ENCODE measurements at regions not wholly inside any gene's neighbourhood (a gene's known extent, or its start where the extent isn't known, plus 50 kb on each side); places are given as distances from the start of the nearest gene placed in this dataset.

- DNase-seq = no peak
Measured at GRCh38 chr2:126437016-126437415, 218.9 kb upstream of the GYPC start.

GRCh38 chr2:126444512-126444911 lies 211.4 kb upstream of the GYPC start:
- DNase-seq = no peak

GRCh38 chr2:126446106-126446695 lies 209.8 kb upstream of the GYPC start:
- no peak for DNase-seq

GRCh38 chr2:126448611-126449010 lies 207.3 kb upstream of the GYPC start:
- DNase-seq = no peak

- DNase-seq = no peak
Measured at GRCh38 chr2:126449677-126450076, 206.3 kb upstream of the GYPC start.

GRCh38 chr2:126463892-126464674 lies 191.9 kb upstream of the GYPC start:
- DNase-seq = no peak

GRCh38 chr2:126467367-126468054 lies 188.4 kb upstream of the GYPC start:
- DNase-seq = no peak

- no peak for DNase-seq
Measured at GRCh38 chr2:126475031-126475430, 180.9 kb upstream of the GYPC start.

- DNase-seq = no peak
Measured at GRCh38 chr2:126476691-126477090, 179.3 kb upstream of the GYPC start.

GRCh38 chr2:126480033-126480432 lies 175.9 kb upstream of the GYPC start:
- DNase-seq = no peak

- no peak for DNase-seq
Measured at GRCh38 chr2:126482582-126483464, 173.1 kb upstream of the GYPC start.

- no peak for DNase-seq
Measured at GRCh38 chr2:126494593-126494992, 161.4 kb upstream of the GYPC start.

GRCh38 chr2:126495189-126495588 lies 160.8 kb upstream of the GYPC start:
- DNase-seq = no peak

GRCh38 chr2:126496493-126496892 lies 159.5 kb upstream of the GYPC start:
- no peak for DNase-seq

- DNase-seq = no peak
Measured at GRCh38 chr2:126503476-126503875, 152.5 kb upstream of the GYPC start.

GRCh38 chr2:126504949-126505348 lies 151.0 kb upstream of the GYPC start:
- DNase-seq = no peak

GRCh38 chr2:126506786-126507185 lies 149.2 kb upstream of the GYPC start:
- DNase-seq = no peak

GRCh38 chr2:126507425-126507911 lies 148.5 kb upstream of the GYPC start:
- DNase-seq = peak; percentile 91

- DNase-seq = no peak
Measured at GRCh38 chr2:126510356-126510755, 145.6 kb upstream of the GYPC start.

- no peak for DNase-seq
Measured at GRCh38 chr2:126510960-126511359, 145.0 kb upstream of the GYPC start.

GRCh38 chr2:126512026-126512425 lies 143.9 kb upstream of the GYPC start:
- no peak for DNase-seq

GRCh38 chr2:126513033-126513432 lies 142.9 kb upstream of the GYPC start:
- no peak for DNase-seq

- no peak for DNase-seq
Measured at GRCh38 chr2:126515471-126515870, 140.5 kb upstream of the GYPC start.

Measured in DMS153 (cell line).